GM19240 (cell line): ENCODE measurements at regions not wholly inside any gene's neighbourhood (a gene's known extent, or its start where the extent isn't known, plus 50 kb on each side); places are given as distances from the start of the nearest gene placed in this dataset.
"Not testable (repeated sequence)": the region's sequence is repeated elsewhere in the genome, so short reads cannot be mapped to it uniquely, and the experiment has no call there.

ENCODE experiments used
- DNase-seq: peaks from one replicate; pipeline ENCODE4 v3.0.0; 2011; ENCODE audit warnings: low spot score; ENCODE audit not compliant: insufficient read length

DNA sequence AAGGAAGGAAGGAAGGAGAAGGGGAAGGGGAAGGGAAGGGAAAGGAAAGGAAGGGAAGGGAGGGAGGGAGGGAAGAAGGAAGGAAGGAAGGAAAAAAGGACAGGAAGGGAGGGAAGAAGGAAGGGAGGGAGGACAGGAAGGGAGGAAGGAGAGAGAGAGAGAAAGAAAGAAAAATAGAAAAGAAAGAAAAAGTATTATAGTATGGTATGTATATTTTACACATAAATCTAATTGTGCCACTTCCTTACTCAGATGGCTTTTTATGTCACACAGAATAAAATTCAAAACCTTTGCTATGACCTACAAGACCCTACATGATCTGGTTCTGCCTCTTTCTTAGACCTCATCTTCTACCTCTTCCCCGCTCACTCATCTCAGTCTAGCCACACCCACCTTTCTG lies 1016.9 kb upstream of the AUTS2 start:
- DNase-seq: no peak

DNA sequence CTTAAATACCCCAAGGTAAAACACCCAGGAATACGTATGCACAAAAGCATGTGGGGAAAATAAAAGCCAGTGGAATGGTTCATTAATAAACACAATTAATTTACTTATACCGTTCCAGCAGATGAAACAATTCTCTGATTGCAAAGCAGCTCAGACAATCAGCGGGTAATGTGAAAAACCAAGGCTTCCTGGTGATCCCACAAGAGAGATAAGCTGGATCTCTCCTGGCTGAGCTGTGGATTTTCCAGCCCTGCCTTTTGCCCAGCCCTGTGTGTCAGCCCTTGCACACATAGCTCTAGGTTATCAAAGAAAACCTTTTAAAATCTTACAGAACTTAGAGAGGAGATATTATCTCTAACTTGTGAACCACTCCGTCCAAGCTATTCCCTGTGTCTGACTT lies 1010.7 kb upstream of the AUTS2 start:
- DNase-seq: no peak

DNA sequence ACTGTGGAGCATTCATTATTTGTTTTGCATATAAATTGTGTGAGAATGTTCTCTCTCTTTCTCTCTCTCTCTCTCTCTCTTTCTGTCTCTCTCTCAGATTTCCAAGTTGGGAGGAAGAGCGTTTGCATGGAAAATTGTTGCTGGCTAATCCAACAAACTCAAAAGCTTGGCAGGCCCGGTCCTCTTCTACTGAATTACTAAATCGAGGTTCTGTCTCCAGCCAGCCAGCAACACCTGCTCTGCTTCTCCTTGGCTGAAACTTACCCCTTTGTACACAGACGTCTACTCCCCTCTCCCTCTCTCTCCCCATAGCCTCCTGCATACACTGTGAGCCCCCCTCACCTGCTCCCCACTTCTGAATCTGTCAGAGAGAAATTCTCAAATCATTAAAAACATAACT lies 996.4 kb upstream of the AUTS2 start:
- no peak for DNase-seq

DNA sequence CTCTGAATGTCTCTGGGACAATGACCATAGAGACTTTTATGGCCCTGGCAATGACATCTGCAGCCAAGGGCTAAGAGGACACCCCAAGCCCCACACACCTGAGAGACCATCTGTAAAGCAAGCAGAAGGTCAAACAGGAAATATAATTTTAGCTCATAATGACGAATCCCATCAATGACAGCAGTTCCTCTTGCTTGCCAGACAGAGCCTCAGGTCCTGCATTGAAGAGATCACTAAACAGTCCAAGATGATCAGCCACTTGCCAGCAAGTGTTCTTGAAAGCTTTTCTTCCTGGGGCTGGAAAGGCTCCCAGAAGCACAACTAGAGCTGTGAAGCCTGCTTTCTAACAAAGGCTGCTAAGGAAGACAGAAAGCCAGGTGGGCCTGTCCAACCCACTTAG lies 993.7 kb upstream of the AUTS2 start:
- DNase-seq: no peak

DNA sequence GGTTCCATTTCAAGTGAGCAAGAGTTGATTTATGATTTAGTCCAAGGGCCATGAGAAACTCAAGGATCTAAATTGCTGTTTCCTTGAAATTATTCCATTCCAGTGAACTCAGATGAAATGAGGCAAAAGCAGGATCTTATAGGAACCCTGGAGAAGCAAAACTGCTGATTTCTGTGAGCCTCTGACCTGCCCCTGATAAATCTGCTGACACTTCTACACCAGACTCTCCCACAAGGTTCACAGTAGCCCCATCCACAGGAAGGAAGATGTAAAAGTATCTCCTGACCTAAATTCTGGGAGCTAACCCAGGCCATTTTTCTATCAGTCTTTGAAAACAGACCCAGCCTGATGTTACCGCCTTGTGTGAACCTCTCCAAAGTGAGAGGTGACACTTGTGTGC lies 987.6 kb upstream of the AUTS2 start:
- DNase-seq: no peak

DNA sequence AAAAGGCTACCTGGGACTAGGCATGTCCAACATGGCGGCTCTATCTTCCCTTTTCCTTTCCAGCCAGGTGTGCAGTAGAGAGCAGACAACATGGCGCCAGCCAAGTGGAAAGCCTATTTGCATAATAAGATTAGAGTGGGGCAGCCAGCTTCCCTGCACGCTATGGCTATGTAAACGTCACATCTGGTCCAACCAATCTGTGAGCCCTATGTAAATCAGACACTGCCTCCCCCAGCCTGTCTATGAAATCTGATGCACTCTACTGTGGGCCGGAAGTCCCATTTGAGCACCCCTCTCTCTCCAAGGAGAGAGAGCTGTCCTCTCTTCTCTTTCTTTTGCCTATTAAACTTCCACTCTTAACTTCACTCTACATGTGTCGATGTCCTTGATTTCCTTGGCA lies 984.9 kb upstream of the AUTS2 start:
- DNase-seq: no peak

DNA sequence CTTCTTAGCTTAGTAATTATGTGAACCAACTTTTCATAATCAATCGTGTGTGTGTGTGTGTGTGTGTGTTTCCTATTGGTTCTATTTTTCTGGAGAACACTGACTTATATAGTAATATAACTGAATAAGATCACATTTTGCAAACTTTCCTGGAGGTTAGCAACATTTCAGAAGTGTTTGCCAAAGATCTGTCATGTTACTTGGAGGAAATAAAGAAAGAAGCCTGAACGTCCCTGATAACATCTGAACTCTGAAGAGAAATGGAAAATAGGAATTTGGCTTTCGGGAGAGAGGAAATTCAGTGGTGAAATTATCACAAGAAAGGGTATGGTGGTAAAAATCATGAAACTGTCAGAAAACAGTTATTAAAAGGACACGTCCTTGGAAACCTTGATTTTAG lies 984.4 kb upstream of the AUTS2 start:
- DNase-seq: no peak

DNA sequence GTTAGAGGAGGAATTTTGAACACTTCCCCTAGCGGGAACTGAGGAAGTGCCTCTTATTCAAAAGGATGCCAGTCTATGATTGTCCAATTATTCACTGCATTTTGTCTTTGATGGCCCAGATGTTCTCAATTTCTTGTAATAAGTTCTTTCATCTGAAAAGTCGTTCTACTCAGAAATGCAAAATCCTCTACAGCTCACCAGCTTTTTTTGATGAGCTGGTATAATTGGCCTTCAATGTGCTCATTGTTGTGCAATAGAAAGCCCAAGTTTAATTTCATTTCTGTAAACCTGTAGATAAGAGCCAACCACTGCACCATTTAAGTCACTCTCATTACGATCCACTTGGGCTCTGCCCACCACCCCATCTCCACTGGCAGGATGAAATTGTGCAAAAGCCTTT lies 978.7 kb upstream of the AUTS2 start:
- no peak for DNase-seq

DNA sequence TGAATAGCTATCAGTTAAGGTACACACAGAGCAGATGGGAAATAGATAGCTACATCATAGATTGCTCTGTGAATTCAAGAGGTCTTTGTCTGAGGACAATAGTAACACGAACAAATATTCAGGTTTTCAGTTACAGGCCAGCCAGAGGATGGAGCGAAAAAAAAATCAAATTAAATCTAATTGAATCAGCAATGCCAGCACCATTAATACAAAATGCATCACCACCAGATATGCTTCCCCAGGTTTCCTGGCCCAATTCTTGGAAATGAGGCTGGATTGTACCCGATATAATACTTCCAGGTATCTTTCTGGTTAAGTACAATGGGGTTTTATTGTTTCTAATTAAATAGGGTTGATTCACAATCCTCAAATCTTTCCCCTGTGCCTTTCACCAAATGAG lies 975.8 kb upstream of the AUTS2 start:
- no peak for DNase-seq

DNA sequence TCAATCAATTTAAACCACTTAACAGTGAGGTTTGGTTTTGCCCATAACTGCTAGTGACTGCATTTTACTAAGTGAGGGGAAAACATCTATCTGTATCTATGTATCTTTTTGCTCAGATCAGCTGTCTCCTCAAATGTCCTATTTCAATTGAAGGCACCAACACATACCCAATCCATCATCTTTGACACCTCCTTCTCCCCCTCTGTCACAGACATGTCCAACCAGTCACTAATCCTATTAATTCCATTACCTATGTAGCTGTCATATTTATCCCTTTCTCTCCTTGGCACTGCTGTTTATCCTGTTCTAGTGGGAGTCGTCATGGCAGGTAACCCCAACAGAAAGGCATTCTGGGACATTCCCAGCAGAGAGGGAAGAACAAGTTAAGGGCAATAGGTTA lies 975.2 kb upstream of the AUTS2 start:
- no peak for DNase-seq

DNA sequence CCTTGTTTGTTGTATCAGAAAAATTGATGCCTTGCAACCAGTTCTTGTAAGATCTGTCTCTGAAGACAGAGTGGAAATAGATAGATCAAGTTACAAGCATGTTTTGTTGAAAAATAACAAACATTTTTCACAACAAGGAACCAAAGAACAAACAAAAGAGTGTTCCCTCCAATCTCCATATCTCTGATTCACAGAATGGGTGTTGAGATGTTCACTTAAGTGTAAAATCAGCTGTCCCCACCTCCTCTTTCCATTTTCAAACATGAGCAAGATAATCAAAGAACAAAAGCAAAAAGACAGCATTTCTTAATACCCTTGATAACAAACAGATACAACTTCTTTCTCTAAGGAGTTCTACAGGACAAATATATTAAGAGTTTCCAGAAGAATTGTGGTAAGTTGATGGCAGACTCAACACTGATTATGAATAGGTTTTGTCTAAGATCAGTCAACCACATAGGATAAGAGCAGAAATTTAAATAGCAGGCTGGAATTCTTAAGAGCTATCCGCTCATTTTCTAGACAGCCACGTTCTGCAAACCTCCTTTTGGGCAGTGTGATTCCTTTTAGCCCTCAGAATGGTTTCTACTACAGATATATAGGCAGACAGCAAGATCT lies 970.9 kb upstream of the AUTS2 start:
- no peak for DNase-seq

DNA sequence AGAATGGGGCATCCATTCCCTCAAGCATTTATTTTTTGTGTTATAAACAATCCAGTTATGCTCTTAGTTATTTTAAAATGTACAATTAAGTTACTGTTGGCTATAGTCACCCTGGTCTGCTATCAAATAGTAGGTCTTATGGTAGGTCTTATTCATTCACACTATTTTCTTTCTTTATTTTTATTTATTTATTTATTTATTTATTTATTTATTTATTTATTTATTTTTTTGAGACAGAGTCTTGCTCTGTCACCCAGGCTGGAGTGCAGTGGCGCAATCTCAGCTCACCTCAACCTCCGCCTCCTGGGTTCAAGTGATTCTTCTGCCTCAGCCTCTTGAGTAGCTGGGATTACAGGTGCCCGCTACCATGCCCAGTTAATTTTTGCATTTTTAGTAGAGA lies 967.4 kb upstream of the AUTS2 start:
- not testable (repeated sequence) for DNase-seq

DNA sequence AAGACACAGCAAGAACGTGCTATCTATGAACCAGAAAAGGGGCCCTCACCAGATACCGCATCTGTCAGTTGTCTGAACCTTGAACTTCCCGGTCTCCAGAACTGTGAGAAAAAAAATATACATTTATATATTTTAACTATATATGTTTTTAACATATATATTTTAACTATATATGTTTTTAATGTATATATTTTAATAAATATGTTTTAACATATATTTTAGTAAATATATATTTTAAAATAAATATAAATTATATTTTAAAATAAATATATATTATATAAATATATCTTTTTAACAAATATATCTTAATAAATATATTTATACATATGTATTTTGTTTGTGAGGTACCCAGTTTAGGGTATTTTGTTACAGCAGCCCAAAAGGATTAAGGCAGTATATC lies 958.2 kb upstream of the AUTS2 start:
- DNase-seq: no peak

DNA sequence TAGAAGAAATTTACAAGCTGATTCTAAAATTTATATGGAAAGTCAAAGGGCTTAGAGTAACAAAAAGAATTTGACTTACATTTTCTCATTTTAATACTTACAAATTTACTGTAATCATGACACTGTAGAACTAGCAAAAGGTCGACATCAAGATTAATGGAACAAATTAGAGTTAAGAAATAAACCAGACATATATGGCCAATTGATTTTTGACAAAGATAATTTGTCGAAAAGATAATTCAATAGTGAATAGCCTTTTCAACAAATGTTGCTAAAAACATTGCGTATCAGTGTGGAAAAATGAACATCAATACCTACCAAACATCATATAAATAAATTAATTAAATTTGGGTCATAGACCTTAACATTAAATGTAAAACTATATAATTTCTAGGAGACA lies 955.5 kb upstream of the AUTS2 start:
- no peak for DNase-seq

DNA sequence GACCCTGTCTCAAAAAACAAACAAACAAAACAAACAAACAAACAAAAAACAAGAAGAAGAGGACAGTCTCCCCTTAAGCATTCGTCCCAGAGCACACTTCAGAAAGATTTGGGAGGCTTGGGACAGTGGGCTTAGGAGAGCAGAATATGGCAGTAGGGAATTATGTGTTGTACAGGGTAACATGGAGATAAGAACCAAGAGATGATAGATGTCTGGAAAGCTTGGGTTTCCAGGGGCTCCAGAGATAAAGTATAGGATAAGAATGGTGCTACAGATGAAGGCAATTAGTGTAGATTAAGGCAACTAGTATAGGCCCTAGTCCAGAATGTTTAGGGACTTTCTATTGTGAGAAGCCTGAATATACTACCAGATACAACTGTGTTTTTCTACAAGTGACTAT lies 934.9 kb upstream of the AUTS2 start:
- no peak for DNase-seq

DNA sequence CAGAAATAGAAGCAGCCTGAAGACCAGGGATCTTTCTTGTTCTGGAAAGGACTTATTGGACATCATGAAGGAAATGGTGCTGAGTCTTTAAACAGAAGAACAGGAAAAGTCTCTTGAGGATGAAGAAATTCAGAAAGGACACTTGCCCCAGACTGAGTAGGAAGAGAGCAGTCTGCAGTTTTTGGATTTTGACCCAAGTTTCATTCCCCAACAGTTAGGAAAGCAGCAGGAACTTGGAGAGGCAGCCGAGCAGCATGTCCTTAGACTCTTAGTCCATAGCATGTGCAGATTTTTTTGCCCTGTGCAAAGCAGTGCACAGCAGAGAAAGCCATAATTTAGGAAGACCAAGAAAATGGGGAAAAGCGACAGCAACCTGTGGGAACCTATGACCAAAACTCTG lies 927.2 kb upstream of the AUTS2 start:
- no peak for DNase-seq

DNA sequence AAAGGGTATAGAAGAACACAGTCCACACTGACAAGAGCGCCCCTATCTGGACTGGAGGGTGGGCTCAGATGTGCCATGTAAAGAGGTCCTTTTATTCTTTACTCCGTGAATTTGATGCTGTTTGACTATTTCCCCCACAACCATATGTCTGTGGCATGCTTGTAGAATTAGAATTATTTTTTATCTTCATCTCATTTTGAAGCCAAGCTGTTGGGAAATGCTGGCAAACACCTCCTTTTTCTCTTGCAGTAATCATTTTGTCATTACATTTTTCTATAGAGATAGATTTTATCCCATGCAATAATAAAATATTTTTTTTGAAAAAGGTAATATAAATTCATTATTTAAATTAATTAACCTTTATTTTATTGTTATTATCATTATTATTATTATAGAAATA lies 926.6 kb upstream of the AUTS2 start:
- no peak for DNase-seq

DNA sequence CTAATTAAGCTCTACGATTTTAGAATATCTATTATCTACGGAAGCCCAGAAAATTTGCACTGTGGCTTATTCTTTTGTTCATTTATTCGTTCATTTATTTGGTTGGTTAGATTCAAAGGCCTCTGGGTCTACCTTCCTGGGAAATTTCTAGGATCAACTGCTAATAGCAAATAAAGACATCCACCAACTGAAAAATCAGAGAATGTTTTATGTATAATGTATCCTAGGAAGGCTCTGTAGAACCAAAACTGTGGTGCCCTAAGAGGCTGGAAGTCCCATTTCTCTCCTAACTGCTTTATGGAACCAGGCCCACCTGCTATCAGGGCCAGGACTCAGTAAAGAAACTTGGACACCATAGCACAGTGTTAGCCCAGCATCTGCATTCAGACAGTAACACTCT lies 923.4 kb upstream of the AUTS2 start:
- DNase-seq: no peak

DNA sequence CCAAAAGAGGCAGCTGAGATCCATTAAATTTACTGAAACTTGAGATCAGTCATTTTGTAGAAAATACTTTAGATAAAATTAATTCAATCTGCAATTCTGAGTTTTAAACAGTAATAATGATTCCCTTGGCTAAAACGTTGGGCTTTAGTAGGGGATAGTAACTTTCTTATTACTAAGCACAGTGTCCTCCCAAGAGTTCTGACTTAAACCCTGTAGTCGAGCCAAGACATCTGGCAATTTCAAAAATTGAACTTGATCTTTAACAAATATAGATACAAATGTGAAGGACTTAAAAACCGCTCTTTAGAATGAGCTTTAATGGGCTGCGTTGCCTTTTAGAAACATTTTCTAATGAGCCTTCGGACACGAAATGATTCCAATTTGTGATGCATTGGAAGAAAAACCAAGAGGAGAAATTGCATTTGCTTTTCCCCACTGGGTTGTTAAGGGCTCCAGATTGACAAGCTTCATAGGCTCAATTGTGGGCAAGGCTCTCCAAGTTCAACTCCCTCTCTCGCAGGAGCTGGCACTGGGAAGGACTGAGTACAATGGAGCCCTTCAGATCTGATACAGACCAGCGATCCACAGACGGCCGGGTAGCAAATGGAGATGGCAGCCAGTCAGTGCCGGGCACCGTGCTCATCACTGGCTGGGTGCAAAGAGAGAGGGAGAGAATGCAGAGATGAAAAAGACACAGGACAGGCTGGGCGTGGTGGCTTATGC lies 921.3 kb upstream of the AUTS2 start:
- DNase-seq: no peak

DNA sequence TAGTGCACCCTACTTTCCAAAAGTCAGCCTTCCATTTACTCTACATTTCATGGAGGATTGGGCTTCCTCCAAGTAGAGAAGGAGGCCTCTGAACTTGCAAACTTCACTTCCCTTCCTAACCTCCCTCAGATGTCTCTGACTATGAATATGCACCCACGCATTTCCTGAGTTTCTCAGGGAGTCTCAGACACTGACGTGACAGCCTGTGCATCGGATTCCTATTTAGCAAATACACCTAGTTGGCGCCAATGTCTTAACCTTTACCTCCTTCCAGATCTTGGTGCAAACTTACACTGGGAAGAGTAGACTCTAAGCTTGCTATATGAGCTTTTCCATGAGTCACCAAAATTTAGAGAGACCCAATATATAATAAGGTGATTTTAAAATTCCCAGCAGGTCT lies 920.1 kb upstream of the AUTS2 start:
- DNase-seq: no peak

DNA sequence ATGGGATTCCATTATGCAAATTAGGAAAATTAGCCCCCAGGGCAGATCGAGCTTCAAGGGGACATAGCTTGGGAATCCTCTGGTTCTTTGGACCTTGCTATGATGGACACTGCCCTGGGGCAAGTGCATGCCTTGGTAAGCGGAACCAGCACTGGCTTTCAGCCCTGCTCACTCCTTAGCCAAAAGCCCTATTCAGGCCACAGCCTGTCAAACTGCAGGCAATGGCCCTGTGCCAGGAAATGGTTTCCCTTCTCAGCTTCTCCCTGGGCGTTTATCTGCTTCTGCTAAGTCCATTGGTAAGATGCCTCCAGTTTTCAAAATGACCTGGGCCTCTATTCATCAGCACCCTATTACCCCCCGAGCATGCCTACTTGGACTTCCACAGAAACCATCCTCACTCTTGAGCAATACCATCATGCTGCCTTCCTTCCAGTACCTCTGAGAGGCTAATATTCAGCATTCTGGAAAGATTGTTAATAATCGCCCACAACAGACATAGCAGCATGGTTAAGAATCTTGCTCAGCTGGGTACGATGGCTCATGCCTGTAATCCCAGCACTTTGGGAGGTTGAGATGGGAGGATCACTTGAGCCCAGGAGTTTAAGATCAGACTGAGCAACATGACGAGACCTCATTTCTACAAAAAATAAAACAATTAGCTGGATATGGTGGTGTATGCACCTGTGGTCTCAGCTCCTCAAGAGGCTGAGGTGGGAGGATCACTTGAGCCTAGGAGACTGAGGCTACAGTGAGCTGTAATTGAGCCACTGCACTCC lies 918.6 kb upstream of the AUTS2 start:
- no peak for DNase-seq

DNA sequence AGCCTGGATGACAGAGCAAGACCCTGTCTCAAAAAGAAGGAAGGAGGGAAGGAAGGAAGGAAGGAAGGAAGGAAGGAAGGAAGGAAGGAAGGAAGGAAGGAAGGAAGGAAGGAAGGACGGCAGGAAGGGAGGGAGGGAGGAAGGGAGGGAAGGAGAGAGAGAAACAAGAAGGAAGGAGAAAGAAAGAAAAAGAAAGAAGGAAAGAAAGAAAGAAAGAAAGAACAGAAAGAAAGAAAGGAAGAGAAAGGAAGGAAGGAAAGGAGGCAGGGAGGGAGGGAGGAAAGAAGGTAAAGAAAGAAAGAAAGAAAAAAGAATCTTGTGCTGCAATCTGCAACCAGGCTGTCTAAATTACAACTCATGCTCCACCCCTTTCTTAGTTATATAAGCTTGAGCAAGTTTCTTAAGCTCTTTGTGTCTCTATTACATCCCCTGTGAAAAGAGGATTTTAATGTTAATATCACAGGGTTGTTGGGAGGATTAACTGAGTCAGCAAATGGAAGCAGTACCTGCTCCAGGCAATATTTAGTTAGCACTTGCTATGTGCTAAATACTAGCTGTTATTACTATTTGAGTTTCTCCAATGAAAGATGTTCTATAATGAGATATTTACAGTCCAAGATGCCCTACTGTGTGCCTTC lies 917.9 kb upstream of the AUTS2 start:
- no peak for DNase-seq
